Stimulated activated CD8-positive, alpha-beta memory T cell treated with anti-CD3 and anti-CD28 coated beads, Interleukin-7, amount 100 ng/mL, for 4 hours (primary cell): ENCODE measurements at regions not wholly inside any gene's neighbourhood (a gene's known extent, or its start where the extent isn't known, plus 50 kb on each side); places are given as distances from the start of the nearest gene placed in this dataset.

Source experiments
- DNase-seq, 2 donors: peaks; one replicate each; pipeline ENCODE4 v3.0.0-alpha.2; 2020; ENCODE audit warnings: low read depth in 2 of 2

GRCh38 chr6:16854986-16855385 lies 93.7 kb upstream of the ATXN1 start:
- no peak for DNase-seq

- DNase-seq: no peak
Measured at GRCh38 chr6:16852671-16853070, 91.4 kb upstream of the ATXN1 start.

- no peak for DNase-seq
Measured at GRCh38 chr6:16851758-16852157, 90.5 kb upstream of the ATXN1 start.

GRCh38 chr6:16851044-16851540 lies 89.8 kb upstream of the ATXN1 start:
- no peak for DNase-seq

- DNase-seq: no peak
Measured at GRCh38 chr6:16850681-16851026, 89.4 kb upstream of the ATXN1 start.

GRCh38 chr6:16849988-16850680 lies 88.9 kb upstream of the ATXN1 start:
- DNase-seq: no peak

- no peak for DNase-seq
Measured at GRCh38 chr6:16849280-16849987, 88.2 kb upstream of the ATXN1 start.

- DNase-seq: no peak
Measured at GRCh38 chr6:16846399-16846778, 85.1 kb upstream of the ATXN1 start.

GRCh38 chr6:16844183-16844582 lies 82.9 kb upstream of the ATXN1 start:
- DNase-seq: no peak

GRCh38 chr6:16842676-16843075 lies 81.4 kb upstream of the ATXN1 start:
- no peak for DNase-seq

GRCh38 chr6:16841241-16841640 lies 80.0 kb upstream of the ATXN1 start:
- DNase-seq: no peak

GRCh38 chr6:16840725-16841124 lies 79.5 kb upstream of the ATXN1 start:
- no peak for DNase-seq

GRCh38 chr6:16840291-16840690 lies 79.0 kb upstream of the ATXN1 start:
- no peak for DNase-seq

GRCh38 chr6:16839631-16840179 lies 78.4 kb upstream of the ATXN1 start:
- DNase-seq: no peak

GRCh38 chr6:16837217-16837972 lies 76.1 kb upstream of the ATXN1 start:
- no peak for DNase-seq

GRCh38 chr6:16836144-16836981 lies 75.1 kb upstream of the ATXN1 start:
- no peak for DNase-seq

GRCh38 chr6:16834242-16834641 lies 73.0 kb upstream of the ATXN1 start:
- no peak for DNase-seq

- no peak for DNase-seq
Measured at GRCh38 chr6:16832721-16833120, 71.5 kb upstream of the ATXN1 start.

- DNase-seq: no peak
Measured at GRCh38 chr6:16832043-16832567, 70.8 kb upstream of the ATXN1 start.

- no peak for DNase-seq
Measured at GRCh38 chr6:16831136-16831535, 69.9 kb upstream of the ATXN1 start.

GRCh38 chr6:16828058-16828457 lies 66.8 kb upstream of the ATXN1 start:
- DNase-seq: no peak
